ENCODE measurements at regions not wholly inside any gene's neighbourhood (a gene's known extent, or its start where the extent isn't known, plus 50 kb on each side); places are given as distances from the start of the nearest gene placed in this dataset.

DNA sequence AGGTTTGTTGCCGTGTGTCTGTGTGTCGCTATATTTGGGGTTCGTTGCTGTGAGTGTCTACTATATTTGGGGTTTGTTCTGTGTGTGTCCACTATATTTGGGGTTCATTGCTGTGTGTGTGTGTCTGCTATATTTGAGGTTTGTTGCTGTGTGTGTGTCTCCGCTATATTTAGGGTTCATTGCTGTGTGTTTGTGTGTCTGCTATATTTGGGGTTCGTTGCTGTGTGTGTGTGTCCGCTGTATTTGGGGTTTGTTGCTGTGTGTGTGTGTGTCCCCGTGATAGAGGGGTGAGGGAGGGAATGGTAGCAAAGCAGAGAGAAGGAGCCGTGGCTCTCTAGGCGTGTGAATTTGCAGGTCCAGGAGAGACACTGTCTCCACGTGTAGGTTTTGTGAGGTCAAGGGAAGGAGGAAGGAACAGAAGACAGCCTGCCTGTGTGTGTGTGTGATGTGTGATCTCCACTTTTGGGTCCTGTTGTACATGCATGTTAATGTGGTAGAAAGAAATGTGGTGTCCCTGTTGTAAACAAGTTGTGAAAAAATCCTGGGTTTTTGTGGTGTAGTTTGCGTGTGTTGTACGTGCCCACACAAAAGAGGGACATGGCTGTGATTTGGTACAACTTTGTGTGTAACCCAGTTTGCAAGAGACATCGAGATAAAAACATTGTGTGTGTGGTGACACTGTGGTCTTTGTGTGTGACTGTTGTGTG, 56.3 kb upstream of the ECE1 start:
- DNase-seq: no peak

DNA sequence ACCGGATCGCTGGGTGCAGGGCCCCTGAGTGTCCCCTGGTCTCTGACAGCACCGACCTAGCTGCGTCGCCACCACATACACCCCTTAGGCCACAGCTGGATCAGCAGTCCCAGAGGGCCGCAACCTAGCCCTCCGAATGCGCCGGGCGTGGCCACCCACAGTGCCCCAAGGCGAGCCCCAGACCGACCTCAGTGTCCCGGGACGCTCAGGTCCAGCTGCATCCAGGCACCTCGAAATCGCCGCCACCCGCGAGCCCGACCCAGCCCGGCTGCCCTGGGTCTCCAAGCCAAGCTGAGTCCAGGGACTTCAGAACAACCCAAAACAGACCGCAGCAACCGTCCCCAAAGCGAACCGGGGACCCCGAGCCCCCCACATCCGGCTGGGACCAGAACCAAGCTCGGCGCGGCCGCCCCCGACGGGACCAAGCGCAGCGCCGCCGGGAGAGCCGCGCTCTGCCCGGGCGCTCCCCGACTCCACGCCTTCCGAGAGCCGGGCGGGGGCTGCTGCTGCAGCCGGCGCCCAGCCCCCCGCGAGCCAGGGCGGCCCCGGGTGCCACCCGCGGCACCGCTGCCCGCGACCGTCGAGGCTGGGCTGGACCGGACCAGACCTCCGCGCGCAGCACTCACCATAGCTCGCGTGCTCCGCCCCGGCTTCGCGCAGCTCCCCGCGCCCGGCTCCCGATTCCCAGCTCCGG, 54.6 kb upstream of the ECE1 start:
- no peak for DNase-seq

DNA sequence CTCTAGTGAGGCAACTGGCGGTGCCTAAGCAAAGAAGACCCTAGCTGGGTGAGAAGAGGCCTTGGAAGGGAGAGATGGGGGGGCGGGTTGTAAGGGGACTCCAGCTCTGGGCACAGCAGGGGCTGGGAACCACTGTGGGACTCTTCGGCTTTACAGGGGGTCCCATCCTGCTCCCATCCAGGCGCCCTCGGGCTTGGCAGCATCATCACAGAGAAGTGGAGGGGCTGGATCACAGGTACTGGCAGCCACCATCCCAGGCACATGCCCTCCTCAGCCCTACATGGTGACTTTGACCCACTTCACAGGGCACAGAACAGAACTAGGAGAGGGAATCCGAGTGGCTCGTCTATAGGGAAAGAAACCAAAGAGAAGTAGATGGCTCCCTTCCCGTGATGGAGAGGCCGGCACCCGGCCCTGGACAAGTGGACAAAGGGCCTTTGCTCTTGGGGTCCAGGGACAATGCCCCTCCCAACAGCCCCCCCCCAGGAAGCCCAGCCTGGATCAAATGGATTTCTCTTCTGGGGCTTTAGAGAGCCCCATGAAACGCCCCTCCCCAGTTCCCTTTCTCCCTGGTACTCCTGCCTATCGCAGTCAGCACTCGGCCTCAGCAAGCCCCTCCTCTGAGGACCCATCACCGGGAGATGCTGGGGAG, 54.0 kb upstream of the ECE1 start:
- DNase-seq: no peak

DNA sequence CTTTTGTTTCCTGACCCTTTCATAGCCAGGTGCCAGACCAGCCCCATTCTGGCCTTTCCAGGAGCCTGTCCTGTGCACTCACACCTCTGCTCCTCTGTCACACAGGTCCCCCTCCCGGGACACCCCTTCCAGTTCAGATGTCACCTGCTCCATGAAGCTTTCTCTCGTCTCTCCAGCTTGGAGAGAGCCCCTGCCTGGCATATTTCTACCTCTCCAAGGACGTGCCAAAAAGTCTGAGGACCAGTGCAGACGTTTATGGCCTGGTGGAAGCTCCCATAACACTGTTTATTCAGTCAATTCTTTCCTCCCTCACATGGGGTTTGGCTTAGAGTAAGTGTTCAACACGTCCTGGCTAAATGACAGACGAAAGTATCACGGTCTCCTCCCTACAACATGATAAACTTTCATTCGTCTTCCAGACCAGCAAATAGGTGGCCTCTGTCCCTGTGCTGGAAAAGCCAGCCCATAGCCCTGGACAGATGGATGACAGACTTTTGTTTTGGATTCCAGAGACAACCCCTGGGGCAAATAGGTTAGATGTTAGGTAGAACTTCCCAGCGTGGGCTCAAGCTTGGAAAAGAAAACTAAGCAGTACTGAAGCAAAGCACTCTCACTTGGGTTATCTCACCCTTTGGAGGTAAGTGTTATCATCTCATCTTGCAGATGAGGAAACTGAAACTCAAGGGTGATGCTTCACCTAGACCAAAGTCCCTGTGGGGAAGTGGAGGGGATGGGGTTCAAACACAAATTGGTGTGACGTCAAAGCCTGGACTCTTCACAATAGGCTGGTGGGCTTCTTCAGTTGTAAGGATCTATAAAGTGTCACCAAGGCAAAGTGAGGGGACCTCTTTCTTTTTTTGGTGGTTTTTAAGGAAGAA, 52.9 kb upstream of the ECE1 start:
- DNase-seq: no peak

DNA sequence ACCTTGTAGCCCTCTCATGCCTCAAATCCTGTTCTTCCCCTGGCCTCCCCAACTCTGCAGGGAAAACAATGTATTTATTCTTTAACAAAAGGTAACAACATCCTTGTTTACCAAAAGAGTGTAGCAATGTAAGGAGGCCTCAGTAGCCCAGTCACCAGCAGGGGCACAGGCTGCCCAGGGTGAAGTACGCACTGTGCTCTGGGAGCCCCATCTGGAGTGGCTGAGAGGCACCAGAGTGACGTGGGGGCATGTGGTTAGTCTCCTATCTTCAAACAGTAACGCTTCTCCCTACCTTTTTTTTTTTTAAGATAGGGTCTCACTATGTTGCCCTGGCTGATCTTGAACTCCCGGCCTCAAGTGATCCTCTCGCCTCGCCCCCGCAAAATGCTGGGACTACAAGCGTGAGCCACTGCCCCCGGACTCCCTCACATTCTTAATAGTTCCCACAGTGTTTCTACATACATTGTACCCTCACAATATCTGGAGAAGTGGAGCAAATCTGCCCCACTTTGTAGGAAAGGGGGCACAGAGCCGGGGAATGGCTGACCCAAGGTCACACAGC, 51.3 kb upstream of the ECE1 start:
- DNase-seq: no peak

DNA sequence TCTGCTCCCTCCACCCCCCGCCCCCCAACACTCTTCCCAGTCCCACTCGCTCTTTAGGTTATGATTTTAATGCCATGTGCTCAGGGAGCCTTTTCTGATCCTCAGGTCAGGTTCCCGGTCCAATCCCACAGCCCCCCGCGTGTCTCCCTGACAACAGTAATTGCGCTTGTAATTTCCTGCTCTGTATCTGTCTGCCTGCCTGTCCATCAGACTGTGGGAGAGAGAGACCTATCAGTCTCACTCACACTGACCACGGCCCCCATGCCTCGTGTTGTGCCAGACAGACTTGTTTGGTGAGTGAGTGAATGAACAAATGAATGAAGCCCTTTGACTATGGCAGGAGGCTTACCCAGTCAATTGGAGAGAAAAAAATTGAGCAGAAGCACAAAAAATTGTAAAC, 50.8 kb upstream of the ECE1 start:
- DNase-seq: no peak

DNA sequence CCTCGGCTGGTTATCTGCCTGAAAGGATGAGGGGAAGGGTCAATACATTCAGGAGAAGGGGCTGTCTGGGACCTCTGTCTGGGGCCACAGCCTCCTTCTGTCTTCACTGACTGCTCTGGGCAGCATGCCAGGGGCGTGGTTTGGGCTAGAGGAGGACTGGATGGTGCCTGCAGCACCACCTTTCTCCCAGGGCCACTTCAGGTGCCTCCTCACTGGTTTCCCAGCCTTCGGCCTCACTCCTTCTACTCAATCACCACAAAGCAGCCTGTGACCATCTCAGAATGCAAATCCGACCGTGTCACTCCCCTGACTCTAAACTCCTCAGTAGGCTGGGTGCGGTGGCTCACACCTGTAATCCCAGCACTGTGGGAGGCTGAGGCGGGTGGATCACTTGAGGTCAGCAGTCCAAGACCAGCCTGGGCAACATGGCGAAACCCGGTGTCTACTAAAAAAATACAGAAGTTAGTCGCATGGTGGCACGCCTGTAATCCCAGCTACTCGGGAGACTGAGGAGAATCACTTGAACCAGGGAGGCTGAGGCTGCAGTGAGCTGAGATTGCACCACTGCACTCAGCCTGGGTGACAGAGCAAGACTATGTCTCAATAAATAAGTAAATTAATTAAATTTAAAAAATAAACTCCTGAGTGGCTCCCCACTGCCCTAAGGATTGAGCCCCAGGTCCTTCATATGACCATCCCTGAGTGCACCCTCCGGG, 50.1 kb upstream of the ECE1 start:
- no peak for DNase-seq
